ENCODE measurements at regions not wholly inside any gene's neighbourhood (a gene's known extent, or its start where the extent isn't known, plus 50 kb on each side); places are given as distances from the start of the nearest gene placed in this dataset.
"Not testable (repeated sequence)": the region's sequence is repeated elsewhere in the genome, so short reads cannot be mapped to it uniquely, and the experiment has no call there.

- Mint-ChIP-seq H3K27me3 (peaks cover 7% of the 10 kb centered on the region), H3K4me1 (no peaks in the 10 kb centered on the region), H3K9me3 (no peaks in the 10 kb centered on the region), H3K36me3 (no peaks in the 10 kb centered on the region), H3K4me3 (no peak overlapping the region), H3K27ac (no peak overlapping the region)
- no peak for DNase-seq
These were observed 260.9 kb upstream of the TUT7 start for GRCh38 chr9:86614871-86615849.

GRCh38 chr9:86613943-86614342, 259.7 kb upstream of the TUT7 start:
- Mint-ChIP-seq H3K9me3 (no peaks in the 10 kb centered on the region), H3K4me3 (no peak overlapping the region)

GRCh38 chr9:86611534-86611933, 257.3 kb upstream of the TUT7 start:
- H3K27ac Mint-ChIP-seq, DNase-seq, H3K9me3 Mint-ChIP-seq, H3K27me3 Mint-ChIP-seq, H3K36me3 Mint-ChIP-seq, H3K4me3 Mint-ChIP-seq, H3K4me1 Mint-ChIP-seq: not testable (repeated sequence)

More at GRCh38 chr9:86613943-86614342, 259.7 kb upstream of the TUT7 start:
- no peaks in the 10 kb centered on the region for H3K36me3 Mint-ChIP-seq
- H3K27me3 Mint-ChIP-seq, result peaks cover 7% of the 10 kb centered on the region
- no peak overlapping the region for H3K27ac Mint-ChIP-seq
- DNase-seq, result no peak
- H3K4me1 Mint-ChIP-seq, result no peaks in the 10 kb centered on the region

DNA sequence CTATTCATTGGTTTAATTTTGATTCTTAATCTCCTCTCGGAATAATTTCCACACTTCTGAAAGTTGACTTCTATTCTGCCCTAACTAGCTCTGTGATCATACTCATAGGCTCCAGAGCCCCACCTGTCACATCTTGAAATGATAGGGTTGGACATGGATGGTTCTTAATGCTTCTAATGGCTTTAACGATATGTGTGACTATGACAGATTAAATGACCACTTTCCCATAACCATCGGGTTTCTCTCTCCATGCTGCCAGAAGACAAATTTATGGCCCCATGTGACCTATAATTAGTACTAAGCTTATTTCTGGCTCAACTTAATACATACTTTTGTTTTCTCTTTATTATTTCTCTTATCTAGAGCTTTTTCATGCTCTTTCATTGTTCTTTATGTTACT, 251.1 kb upstream of the TUT7 start:
- Mint-ChIP-seq H3K27me3 (peaks cover 13% of the 10 kb centered on the region), H3K9me3 (no peaks in the 10 kb centered on the region), H3K4me3 (no peak overlapping the region), H3K36me3 (no peaks in the 10 kb centered on the region), H3K4me1 (no peaks in the 10 kb centered on the region), H3K27ac (no peak overlapping the region)
- DNase-seq, result no peak

- Mint-ChIP-seq H3K36me3 (no peaks in the 10 kb centered on the region), H3K27ac (no peak overlapping the region), H3K4me1 (no peaks in the 10 kb centered on the region), H3K27me3 (peaks cover 18% of the 10 kb centered on the region), H3K4me3 (no peak overlapping the region), H3K9me3 (no peaks in the 10 kb centered on the region)
- DNase-seq, result no peak
These were observed 250.5 kb upstream of the TUT7 start for GRCh38 chr9:86604741-86605140.

- no peaks in the 10 kb centered on the region for H3K4me1 Mint-ChIP-seq
- no peak overlapping the region for H3K27ac Mint-ChIP-seq
- H3K36me3 Mint-ChIP-seq, result no peaks in the 10 kb centered on the region
These were observed 248.5 kb upstream of the TUT7 start for GRCh38 chr9:86602715-86603114.

GRCh38 chr9:86601697-86602096, 247.5 kb upstream of the TUT7 start:
- H3K36me3 Mint-ChIP-seq, result no peaks in the 10 kb centered on the region
- H3K4me1 Mint-ChIP-seq, result no peaks in the 10 kb centered on the region

More at GRCh38 chr9:86602715-86603114, 248.5 kb upstream of the TUT7 start:
- Mint-ChIP-seq H3K4me3 (no peak overlapping the region), H3K9me3 (no peaks in the 10 kb centered on the region), H3K27me3 (peaks cover 21% of the 10 kb centered on the region)
- no peak for DNase-seq

DNA sequence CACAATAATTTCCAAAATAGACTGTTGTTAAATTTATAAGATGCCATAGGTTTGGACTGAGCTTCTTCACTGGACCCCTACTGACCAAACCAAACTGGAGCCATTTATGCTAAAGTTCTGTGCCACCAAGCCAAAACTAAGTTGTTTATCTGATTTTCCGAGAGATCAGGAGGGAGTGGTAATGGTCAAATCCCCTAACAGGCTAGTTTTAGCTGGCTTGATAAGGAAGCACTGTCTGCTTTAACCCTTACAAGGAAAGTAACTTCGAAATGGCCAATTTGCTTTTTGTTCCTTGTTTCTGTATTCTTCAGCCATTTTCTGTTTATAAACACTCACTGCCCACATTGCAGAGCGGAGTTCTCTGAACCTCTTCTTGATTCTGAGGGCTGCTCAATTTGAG, 246.8 kb upstream of the TUT7 start:
- Mint-ChIP-seq H3K36me3 (no peaks in the 10 kb centered on the region), H3K4me3 (no peak overlapping the region), H3K27ac (no peak overlapping the region), H3K27me3 (peaks cover 21% of the 10 kb centered on the region), H3K9me3 (no peaks in the 10 kb centered on the region), H3K4me1 (no peaks in the 10 kb centered on the region)
- no peak for DNase-seq

More at GRCh38 chr9:86601697-86602096, 247.5 kb upstream of the TUT7 start:
- Mint-ChIP-seq H3K4me3 (no peak overlapping the region), H3K27me3 (peaks cover 21% of the 10 kb centered on the region), H3K9me3 (no peaks in the 10 kb centered on the region), H3K27ac (no peak overlapping the region)
- DNase-seq, result no peak

- H3K4me1 Mint-ChIP-seq, result no peaks in the 10 kb centered on the region
- H3K4me3 Mint-ChIP-seq, result no peak overlapping the region
- no peaks in the 10 kb centered on the region for H3K9me3 Mint-ChIP-seq
- no peak overlapping the region for H3K27ac Mint-ChIP-seq
- H3K27me3 Mint-ChIP-seq, result peaks cover 21% of the 10 kb centered on the region
- no peaks in the 10 kb centered on the region for H3K36me3 Mint-ChIP-seq
- DNase-seq, result no peak
These were observed 246.1 kb upstream of the TUT7 start for GRCh38 chr9:86600291-86600690.

DNA sequence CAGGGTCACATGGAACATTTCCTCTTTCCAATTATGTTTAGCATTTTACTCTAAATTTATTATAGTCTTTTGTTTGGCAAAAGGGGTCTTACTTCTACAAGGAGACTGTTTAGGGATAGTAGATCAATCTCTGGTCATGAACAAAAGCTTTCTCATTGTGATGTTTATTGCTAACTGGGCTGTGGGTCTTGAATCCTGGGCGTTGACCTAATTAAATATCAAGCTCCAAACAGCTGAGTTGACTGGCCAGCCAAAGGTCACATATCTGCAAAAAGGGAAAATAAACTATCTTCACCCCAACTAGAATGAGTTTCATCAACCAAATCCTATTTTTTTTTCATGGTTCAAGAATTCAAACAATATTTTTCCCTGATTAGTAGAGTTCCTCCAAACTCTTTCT, 245.4 kb upstream of the TUT7 start:
- Mint-ChIP-seq H3K36me3 (no peaks in the 10 kb centered on the region), H3K4me3 (no peak overlapping the region), H3K27me3 (peaks cover 21% of the 10 kb centered on the region), H3K4me1 (no peaks in the 10 kb centered on the region), H3K9me3 (no peaks in the 10 kb centered on the region), H3K27ac (no peak overlapping the region)
- DNase-seq, result no peak

DNA sequence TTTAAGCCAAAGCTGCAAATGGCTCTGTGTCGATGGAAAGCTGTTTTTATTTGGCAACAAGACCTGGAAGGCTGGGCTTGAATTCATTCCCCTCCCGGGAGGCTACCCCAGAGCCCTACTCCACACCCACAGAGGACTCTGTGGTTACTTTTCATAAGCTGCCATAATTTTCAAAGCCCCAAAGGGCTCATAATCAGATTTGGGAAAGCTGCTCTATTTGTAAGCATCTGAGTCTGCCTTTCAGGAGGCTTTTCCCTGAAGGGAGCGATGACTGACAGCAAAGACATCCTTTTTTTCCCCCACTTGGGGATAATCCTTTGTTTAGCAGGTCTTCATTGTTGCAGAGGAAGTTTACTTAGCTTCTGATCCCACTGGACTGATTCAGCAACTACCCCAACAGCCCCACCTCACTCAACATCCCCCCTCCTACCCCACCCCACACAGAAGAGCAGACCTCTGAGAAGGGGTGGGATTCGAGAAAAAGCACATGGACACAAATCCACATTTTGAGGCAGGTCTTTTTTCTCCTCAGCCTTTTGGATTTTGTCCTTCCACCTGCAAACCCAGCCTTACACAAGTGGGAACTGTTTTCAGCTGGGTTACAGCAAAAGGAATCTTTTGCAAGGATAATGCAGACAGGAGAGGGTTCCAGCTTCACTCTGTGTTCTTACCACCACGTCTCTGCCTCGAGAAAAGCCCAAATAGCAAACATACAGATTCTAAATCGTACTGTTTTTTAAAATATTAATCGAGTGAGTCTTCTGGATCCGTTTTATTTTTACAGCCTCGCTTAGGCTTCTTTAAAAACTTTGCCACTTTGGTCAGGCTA, 244.4 kb upstream of the TUT7 start:
- H3K4me1 Mint-ChIP-seq, result no peaks in the 10 kb centered on the region
- H3K27me3 Mint-ChIP-seq, result peaks cover 21% of the 10 kb centered on the region
- no peaks in the 10 kb centered on the region for H3K36me3 Mint-ChIP-seq
- DNase-seq, result no peak
- no peak overlapping the region for H3K4me3 Mint-ChIP-seq
- no peak overlapping the region for H3K27ac Mint-ChIP-seq
- H3K9me3 Mint-ChIP-seq, result no peaks in the 10 kb centered on the region

DNA sequence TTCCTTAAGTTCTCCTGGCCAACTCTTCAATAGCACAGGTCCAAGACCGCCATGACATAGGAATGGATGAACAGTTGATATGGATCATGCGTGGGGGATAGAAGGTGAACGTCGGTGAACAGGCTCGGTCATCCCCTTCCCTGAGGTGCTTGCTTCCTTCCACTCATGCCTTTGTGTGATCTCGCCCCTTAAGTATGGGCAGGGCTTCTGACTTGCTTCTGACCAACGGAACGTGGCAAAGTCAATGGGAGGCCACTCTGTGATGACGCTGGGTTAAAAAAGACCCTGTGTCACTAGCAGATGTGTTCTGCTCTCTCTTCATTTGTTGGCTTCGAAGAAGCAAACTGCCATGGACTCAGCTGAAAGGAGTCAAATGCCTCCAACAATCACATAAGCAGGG, 240.5 kb upstream of the TUT7 start:
- H3K4me1 Mint-ChIP-seq, result no peaks in the 10 kb centered on the region
- H3K27ac Mint-ChIP-seq, result no peak overlapping the region
- H3K4me3 Mint-ChIP-seq, result no peak overlapping the region
- DNase-seq, result no peak
- H3K27me3 Mint-ChIP-seq, result peaks cover 2% of the 10 kb centered on the region
- H3K36me3 Mint-ChIP-seq, result no peaks in the 10 kb centered on the region
- H3K9me3 Mint-ChIP-seq, result no peaks in the 10 kb centered on the region

GRCh38 chr9:86591472-86591871, 237.3 kb upstream of the TUT7 start:
- no peaks in the 10 kb centered on the region for H3K4me1 Mint-ChIP-seq

DNA sequence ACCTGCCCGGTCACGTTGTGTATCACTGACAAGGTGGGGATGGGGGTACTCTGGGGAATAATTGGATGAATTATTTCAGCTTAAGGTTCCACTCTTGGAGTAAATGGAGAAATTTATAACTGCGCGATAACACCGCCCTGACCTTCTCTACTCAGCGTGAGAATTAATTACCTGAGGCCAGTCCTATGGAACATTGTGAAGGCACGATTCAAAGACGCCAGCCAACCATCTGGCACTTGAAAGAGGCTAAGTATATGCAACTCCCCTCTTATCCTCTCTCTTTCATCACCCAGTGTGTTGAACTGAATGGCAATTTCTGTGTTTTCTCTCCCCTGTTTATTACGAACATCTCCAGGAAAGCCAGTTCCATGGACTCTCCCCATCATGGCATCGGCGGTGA, 235.5 kb upstream of the TUT7 start:
- no peak for DNase-seq
- H3K36me3 Mint-ChIP-seq, result no peaks in the 10 kb centered on the region
- no peaks in the 10 kb centered on the region for H3K9me3 Mint-ChIP-seq
- H3K27me3 Mint-ChIP-seq, result no peaks in the 10 kb centered on the region
- no peak overlapping the region for H3K4me3 Mint-ChIP-seq
- H3K4me1 Mint-ChIP-seq, result no peaks in the 10 kb centered on the region
- no peak overlapping the region for H3K27ac Mint-ChIP-seq

More at GRCh38 chr9:86591472-86591871, 237.3 kb upstream of the TUT7 start:
- H3K36me3 Mint-ChIP-seq, result no peaks in the 10 kb centered on the region
- no peak for DNase-seq
- H3K4me3 Mint-ChIP-seq, result no peak overlapping the region
- no peaks in the 10 kb centered on the region for H3K9me3 Mint-ChIP-seq
- no peaks in the 10 kb centered on the region for H3K27me3 Mint-ChIP-seq
- no peak overlapping the region for H3K27ac Mint-ChIP-seq

DNA sequence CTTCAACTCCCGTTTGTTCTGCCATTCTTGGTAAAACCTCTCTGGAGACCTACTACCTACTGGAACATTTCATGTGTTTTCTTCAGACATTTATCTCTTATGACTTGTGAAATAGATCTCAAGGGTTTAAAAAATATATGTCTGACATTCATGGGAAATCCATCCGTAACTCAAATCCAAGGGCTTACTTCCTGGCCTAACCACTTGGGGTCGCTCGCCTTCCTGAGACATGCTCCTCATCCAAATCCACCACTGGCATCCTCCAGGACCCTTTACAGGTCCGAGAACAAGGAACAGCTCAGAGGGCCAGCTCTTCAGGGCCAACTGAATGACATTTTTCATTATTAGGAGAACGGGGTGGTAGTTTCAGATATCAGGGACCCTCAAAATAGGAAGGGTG, 235.1 kb upstream of the TUT7 start:
- Mint-ChIP-seq H3K27me3 (no peaks in the 10 kb centered on the region), H3K36me3 (no peaks in the 10 kb centered on the region), H3K27ac (no peak overlapping the region), H3K9me3 (no peaks in the 10 kb centered on the region), H3K4me1 (no peaks in the 10 kb centered on the region), H3K4me3 (no peak overlapping the region)
- no peak for DNase-seq

Data from activated naive CD8-positive, alpha-beta T cell treated with anti-CD3 and anti-CD28 coated beads for 36 hours (primary cell).